GM21367 (cell line): ENCODE measurements at regions not wholly inside any gene's neighbourhood (a gene's known extent, or its start where the extent isn't known, plus 50 kb on each side); places are given as distances from the start of the nearest gene placed in this dataset.

Experiments used
- ATAC-seq: cut with Tn5 transposase; IDR thresholded peaks from one replicate; pipeline ENCODE4 v1.9.1; 2021; ENCODE audit not compliant: unreplicated experiment

- no peak for ATAC-seq
These were observed 68.3 kb downstream of the CEBPB start for GRCh38 chr20:50258790-50259483.

- ATAC-seq = no peak
These were observed 69.3 kb downstream of the CEBPB start for GRCh38 chr20:50259705-50260478.

- ATAC-seq = no peak
These were observed 70.0 kb downstream of the CEBPB start for GRCh38 chr20:50260479-50261221.

- ATAC-seq = no peak
These were observed 71.0 kb downstream of the CEBPB start for GRCh38 chr20:50261471-50262212.

GRCh38 chr20:50263831-50264230, 73.2 kb downstream of the CEBPB start:
- no peak for ATAC-seq

- no peak for ATAC-seq
These were observed 74.0 kb downstream of the CEBPB start for GRCh38 chr20:50264534-50265145.

- no peak for ATAC-seq
These were observed 74.8 kb downstream of the CEBPB start for GRCh38 chr20:50265245-50265946.

GRCh38 chr20:50266293-50267040, 75.8 kb downstream of the CEBPB start:
- ATAC-seq = no peak

- no peak for ATAC-seq
These were observed 76.6 kb downstream of the CEBPB start for GRCh38 chr20:50267041-50267865.

GRCh38 chr20:50267866-50268219, 77.2 kb downstream of the CEBPB start:
- no peak for ATAC-seq

GRCh38 chr20:50269091-50270033, 78.7 kb downstream of the CEBPB start:
- ATAC-seq = no peak

GRCh38 chr20:50270034-50270395, 79.4 kb downstream of the CEBPB start:
- no peak for ATAC-seq

- ATAC-seq = no peak
These were observed 79.9 kb downstream of the CEBPB start for GRCh38 chr20:50270569-50270968.

GRCh38 chr20:50271176-50271575, 80.5 kb downstream of the CEBPB start:
- ATAC-seq = no peak

- no peak for ATAC-seq
These were observed 81.0 kb downstream of the CEBPB start for GRCh38 chr20:50271612-50272011.

GRCh38 chr20:50272030-50272723, 81.5 kb downstream of the CEBPB start:
- no peak for ATAC-seq
